CD14-positive monocyte (primary cell): ENCODE measurements at regions not wholly inside any gene's neighbourhood (a gene's known extent, or its start where the extent isn't known, plus 50 kb on each side); places are given as distances from the start of the nearest gene placed in this dataset.

ENCODE experiments used
- DNase-seq, 3 donors: peaks; one replicate each; pipeline ENCODE4 v3.0.0-alpha.2; 2011 to 2022
- H2AFZ ChIP-seq: 2 replicates; pipeline ENCODE4 v1.6.0; 2012; ENCODE audit warnings: mild to moderate bottlenecking, low read depth, low read length, inconsistent platforms; ENCODE audit not compliant: insufficient read depth, poor library complexity, severe bottlenecking
- H3K27ac ChIP-seq, 2 donors: 1 replicate in 1 of 2; 2 replicates in 1 of 2; pipeline ENCODE4 v1.5.1; 2012 to 2013; ENCODE audit warnings: low read length in 2 of 2, control low read depth in 1 of 2, inconsistent platforms in 1 of 2, low read depth in 1 of 2, mild to moderate bottlenecking in 1 of 2
- H3K27me3 ChIP-seq, 2 donors: one replicate each; pipeline versions ENCODE4 v1.6.0 to v1.6.1; 2011 to 2013; ENCODE audit warnings: low read length in 2 of 2; ENCODE audit not compliant: control insufficient read depth in 2 of 2, insufficient read depth in 2 of 2
- H3K36me3 ChIP-seq, 2 donors: replicated peaks in 1 of 2; 1 replicate in 1 of 2; 2 replicates in 1 of 2; pipeline versions ENCODE4 v1.5.1 to v1.6.1; 2012 to 2013; ENCODE audit warnings: low read length in 2 of 2, control low read depth in 1 of 2, inconsistent platforms in 1 of 2, mild to moderate bottlenecking in 1 of 2; ENCODE audit not compliant: insufficient read depth in 2 of 2, control insufficient read depth in 1 of 2
- H3K4me1 ChIP-seq, 2 donors: 1 replicate in 1 of 2; 2 replicates in 1 of 2; pipeline versions ENCODE4 v1.5.1 to v1.6.1; 2012 to 2013; ENCODE audit warnings: low read length in 2 of 2, control low read depth in 1 of 2, inconsistent platforms in 1 of 2, mild to moderate bottlenecking in 1 of 2, moderate library complexity in 1 of 2; ENCODE audit not compliant: insufficient read depth in 2 of 2, control insufficient read depth in 1 of 2
- H3K4me2 ChIP-seq: replicated peaks from 2 replicates; pipeline ENCODE3; 2012; ENCODE audit warnings: low read length, moderate library complexity, mild to moderate bottlenecking; ENCODE audit not compliant: poor library complexity, severe bottlenecking; ENCODE audit errors: extremely low read depth
- H3K4me3 ChIP-seq, 3 experiments: fragments of 200-600 bp in 1 of 3; sonication (generic) in 1 of 3; replicated peaks in 1 of 3; 1 replicate in 2 of 3; 2 replicates in 1 of 3; pipeline ENCODE4 v1.5.1; 2011 to 2013; ENCODE audit warnings: low read length in 3 of 3, mild to moderate bottlenecking in 3 of 3, control low read depth in 2 of 3, low read depth in 2 of 3, inconsistent platforms in 1 of 3, moderate library complexity in 1 of 3
- H3K79me2 ChIP-seq: 2 replicates; pipeline ENCODE4 v1.6.0; 2012; ENCODE audit warnings: mild to moderate bottlenecking, control low read depth, inconsistent platforms, low read length, moderate library complexity; ENCODE audit not compliant: insufficient read depth
- H3K9ac ChIP-seq: 2 replicates; pipeline ENCODE4 v1.6.0; 2017; ENCODE audit warnings: low read length, mild to moderate bottlenecking; ENCODE audit not compliant: insufficient read depth, poor library complexity, severe bottlenecking
- H3K9me3 ChIP-seq, 2 donors: replicated peaks in 1 of 2; 1 replicate in 1 of 2; 2 replicates in 1 of 2; pipeline versions ENCODE4 v1.5.1 to v1.6.1; 2012 to 2013; ENCODE audit warnings: low read length in 2 of 2, control low read depth in 1 of 2; ENCODE audit not compliant: control insufficient read depth in 1 of 2, insufficient read depth in 1 of 2
- H4K20me1 ChIP-seq: 2 replicates; pipeline ENCODE4 v1.6.0; 2012; ENCODE audit warnings: mild to moderate bottlenecking, low read length, control low read depth, moderate library complexity; ENCODE audit not compliant: insufficient read depth
- H3K27ac Mint-ChIP-seq, 7 donors: one replicate each; pipeline ENCODE4 v1.8.0; 2020; ENCODE audit warnings: mild to moderate bottlenecking in 7 of 7, mixed read lengths in 7 of 7, moderate library complexity in 6 of 7, inconsistent platforms in 2 of 7
- H3K27me3 Mint-ChIP-seq, 3 donors: one replicate each; pipeline ENCODE4 v1.8.0; 2021 to 2022; ENCODE audit warnings: low read depth in 3 of 3, mild to moderate bottlenecking in 3 of 3, mixed read lengths in 3 of 3, moderate library complexity in 3 of 3, inconsistent platforms in 1 of 3
- H3K36me3 Mint-ChIP-seq, 2 donors: one replicate each; pipeline ENCODE4 v1.8.0; 2020; ENCODE audit warnings: mixed read lengths in 2 of 2, inconsistent platforms in 1 of 2, mild to moderate bottlenecking in 1 of 2
- H3K4me1 Mint-ChIP-seq: one replicate; pipeline ENCODE4 v1.8.0; 2020; ENCODE audit warnings: mild to moderate bottlenecking, mixed read lengths
- H3K4me3 Mint-ChIP-seq, 2 donors: one replicate each; pipeline ENCODE4 v1.8.0; 2020; ENCODE audit warnings: mild to moderate bottlenecking in 2 of 2, mixed read lengths in 2 of 2, moderate library complexity in 1 of 2
- H3K9me3 Mint-ChIP-seq, 7 donors: one replicate each; pipeline ENCODE4 v1.8.0; 2020 to 2022; ENCODE audit warnings: mixed read lengths in 7 of 7, mild to moderate bottlenecking in 6 of 7, moderate library complexity in 6 of 7, inconsistent platforms in 2 of 7
- WGBS: methylation state at CpG from one replicate; pipeline ENCODE4 v1.1.5; 2013; ENCODE audit warnings: missing lambda C conversion rate; ENCODE audit not compliant: insufficient coverage; 5-methylcytosine and 5-hydroxymethylcytosine counted together
- intact Hi-C, 2 donors: fragments of 100-400 bp; cut with micrococcal nuclease; formaldehyde crosslinking; loops; one replicate each; pipeline versions ENCODE4 v1.15.0 to v1.15.1; 2023
- TF ChIP-seq, protein P1 (sequence below): fragments of 200-600 bp; IDR thresholded peaks from one replicate; pipeline ENCODE4 v1.8.0; 2022; ENCODE audit warnings: antibody characterized with exemption, mild to moderate bottlenecking

DNA sequence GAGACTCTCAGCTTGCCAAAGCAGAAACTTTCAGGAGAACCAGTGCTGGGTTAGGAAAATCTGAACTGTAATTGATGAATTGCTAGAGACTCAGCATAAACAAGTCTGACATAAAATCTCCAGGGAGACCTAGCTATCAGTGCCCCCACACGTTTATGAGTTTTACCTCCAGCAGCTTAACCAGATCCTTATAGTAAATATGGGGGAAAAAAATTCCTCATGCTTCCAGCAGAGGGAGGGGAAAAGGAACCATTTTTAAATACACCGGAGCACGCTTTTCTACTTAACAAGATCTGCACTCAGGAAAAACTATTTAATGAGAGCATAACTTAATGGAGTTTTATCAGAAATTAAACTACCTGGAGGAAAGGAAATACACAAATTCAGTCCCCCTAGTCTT is 1040.7 kb upstream of the INTU start:
- intact Hi-C loops: no loop called here
- Histone ChIP-seq H3K9ac (no peak overlapping the region), H3K4me1 (no peaks in the 10 kb centered on the region), H3K27me3 (no peaks in the 10 kb centered on the region), H3K27ac (no peak overlapping the region), H4K20me1 (no peaks in the 10 kb centered on the region), H3K79me2 (no peaks in the 10 kb centered on the region), H3K4me3 (no peak overlapping the region), H3K9me3 (no peaks in the 10 kb centered on the region), H2AFZ (no peak overlapping the region), H3K36me3 (no peaks in the 10 kb centered on the region), H3K4me2 (no peak overlapping the region)
- TF ChIP-seq, protein P1, sequence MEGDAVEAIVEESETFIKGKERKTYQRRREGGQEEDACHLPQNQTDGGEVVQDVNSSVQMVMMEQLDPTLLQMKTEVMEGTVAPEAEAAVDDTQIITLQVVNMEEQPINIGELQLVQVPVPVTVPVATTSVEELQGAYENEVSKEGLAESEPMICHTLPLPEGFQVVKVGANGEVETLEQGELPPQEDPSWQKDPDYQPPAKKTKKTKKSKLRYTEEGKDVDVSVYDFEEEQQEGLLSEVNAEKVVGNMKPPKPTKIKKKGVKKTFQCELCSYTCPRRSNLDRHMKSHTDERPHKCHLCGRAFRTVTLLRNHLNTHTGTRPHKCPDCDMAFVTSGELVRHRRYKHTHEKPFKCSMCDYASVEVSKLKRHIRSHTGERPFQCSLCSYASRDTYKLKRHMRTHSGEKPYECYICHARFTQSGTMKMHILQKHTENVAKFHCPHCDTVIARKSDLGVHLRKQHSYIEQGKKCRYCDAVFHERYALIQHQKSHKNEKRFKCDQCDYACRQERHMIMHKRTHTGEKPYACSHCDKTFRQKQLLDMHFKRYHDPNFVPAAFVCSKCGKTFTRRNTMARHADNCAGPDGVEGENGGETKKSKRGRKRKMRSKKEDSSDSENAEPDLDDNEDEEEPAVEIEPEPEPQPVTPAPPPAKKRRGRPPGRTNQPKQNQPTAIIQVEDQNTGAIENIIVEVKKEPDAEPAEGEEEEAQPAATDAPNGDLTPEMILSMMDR: no peak
- H3K27ac Mint-ChIP-seq: no peak overlapping the region
- H3K4me3 Mint-ChIP-seq: no peak overlapping the region
- H3K4me1 Mint-ChIP-seq: no peaks in the 10 kb centered on the region
- peaks cover 0 to 3% (median 0%) of the 10 kb centered on the region in 7 donors for H3K9me3 Mint-ChIP-seq
- no peaks in the 10 kb centered on the region for H3K36me3 Mint-ChIP-seq
- no peak for DNase-seq
- no peaks in the 10 kb centered on the region for H3K27me3 Mint-ChIP-seq
- WGBS: no CpG with 5 or more reads among the region's 3 CpGs

GRCh38 chr4:126593626-126594025 is 1039.1 kb upstream of the INTU start:
- Histone ChIP-seq H3K27ac (no peak overlapping the region), H3K9me3 (no peaks in the 10 kb centered on the region), H2AFZ (no peak overlapping the region), H3K9ac (no peak overlapping the region), H3K4me2 (no peak overlapping the region), H3K79me2 (no peaks in the 10 kb centered on the region), H3K36me3 (no peaks in the 10 kb centered on the region), H4K20me1 (no peaks in the 10 kb centered on the region), H3K4me1 (no peaks in the 10 kb centered on the region), H3K27me3 (no peaks in the 10 kb centered on the region), H3K4me3 (no peak overlapping the region)
- Mint-ChIP-seq H3K27ac (no peak overlapping the region), H3K27me3 (no peaks in the 10 kb centered on the region), H3K4me3 (no peak overlapping the region), H3K9me3 (peaks cover 0 to 3% (median 0%) of the 10 kb centered on the region in 7 donors), H3K36me3 (no peaks in the 10 kb centered on the region), H3K4me1 (no peaks in the 10 kb centered on the region)
- no peak for DNase-seq
- WGBS: no CpG with 5 or more reads among the region's 2 CpGs
- intact Hi-C loops: no loop called here
- TF ChIP-seq, protein P1: no peak
